Body of pancreas (tissue), 4 donors: ENCODE measurements at regions not wholly inside any gene's neighbourhood (a gene's known extent, or its start where the extent isn't known, plus 50 kb on each side); places are given as distances from the start of the nearest gene placed in this dataset.

Source experiments
- POLR2A ChIP-seq, 3 donors: fragments of 450-650 bp; IDR thresholded peaks; one replicate each; pipeline ENCODE4 v1.6.1; 2016; ENCODE audit warnings: antibody characterized with exemption in 3 of 3, mild to moderate bottlenecking in 2 of 3
- TF ChIP-seq, protein P1 (sequence below), 7 experiments: fragments of 450-650 bp in 4 of 7; fragments of 200-600 bp in 3 of 7; sonication (generic) in 3 of 7; IDR thresholded peaks; one replicate each; pipeline ENCODE4 v1.5.1; 2016 to 2019; ENCODE audit warnings: antibody characterized with exemption in 7 of 7

DNA sequence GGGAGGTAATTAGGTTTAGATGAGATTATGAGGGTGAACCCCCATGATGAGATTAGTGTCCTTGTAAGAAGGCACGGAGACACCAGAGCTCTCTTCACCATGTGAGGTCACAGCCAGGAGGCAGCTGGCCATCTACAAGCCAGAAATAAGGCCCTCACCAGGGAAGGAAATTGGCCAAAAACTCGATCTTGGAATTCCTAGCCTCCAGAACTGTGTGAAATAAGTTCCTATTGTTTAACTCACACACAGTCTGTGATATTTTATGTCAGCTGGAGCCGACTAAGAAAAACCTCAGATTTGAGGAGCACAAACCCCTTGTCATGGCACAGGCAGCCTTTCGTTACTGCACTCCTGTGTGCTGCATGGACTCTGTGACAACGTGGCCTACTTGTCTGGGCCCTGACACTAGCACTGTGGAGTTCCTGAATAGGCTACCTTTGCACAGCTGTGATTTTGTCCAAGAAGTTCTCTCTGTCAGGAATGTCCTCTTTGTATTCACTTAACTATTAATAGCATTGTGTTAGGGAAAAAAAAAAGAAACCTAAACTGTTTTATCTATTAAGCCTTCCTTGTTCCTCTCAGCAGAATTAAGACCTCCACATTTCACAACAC is 319.8 kb downstream of the TDRD15 start:
- TF ChIP-seq, protein P1, sequence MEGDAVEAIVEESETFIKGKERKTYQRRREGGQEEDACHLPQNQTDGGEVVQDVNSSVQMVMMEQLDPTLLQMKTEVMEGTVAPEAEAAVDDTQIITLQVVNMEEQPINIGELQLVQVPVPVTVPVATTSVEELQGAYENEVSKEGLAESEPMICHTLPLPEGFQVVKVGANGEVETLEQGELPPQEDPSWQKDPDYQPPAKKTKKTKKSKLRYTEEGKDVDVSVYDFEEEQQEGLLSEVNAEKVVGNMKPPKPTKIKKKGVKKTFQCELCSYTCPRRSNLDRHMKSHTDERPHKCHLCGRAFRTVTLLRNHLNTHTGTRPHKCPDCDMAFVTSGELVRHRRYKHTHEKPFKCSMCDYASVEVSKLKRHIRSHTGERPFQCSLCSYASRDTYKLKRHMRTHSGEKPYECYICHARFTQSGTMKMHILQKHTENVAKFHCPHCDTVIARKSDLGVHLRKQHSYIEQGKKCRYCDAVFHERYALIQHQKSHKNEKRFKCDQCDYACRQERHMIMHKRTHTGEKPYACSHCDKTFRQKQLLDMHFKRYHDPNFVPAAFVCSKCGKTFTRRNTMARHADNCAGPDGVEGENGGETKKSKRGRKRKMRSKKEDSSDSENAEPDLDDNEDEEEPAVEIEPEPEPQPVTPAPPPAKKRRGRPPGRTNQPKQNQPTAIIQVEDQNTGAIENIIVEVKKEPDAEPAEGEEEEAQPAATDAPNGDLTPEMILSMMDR (IDR thresholded peaks at IDR 0.05): no peak
- no peak for TF ChIP-seq POLR2A (IDR thresholded peaks at IDR 0.05)
